PC-9 (cell line): ENCODE measurements at regions not wholly inside any gene's neighbourhood (a gene's known extent, or its start where the extent isn't known, plus 50 kb on each side); places are given as distances from the start of the nearest gene placed in this dataset.

ENCODE experiments used
- BruUV-seq: library from RNA; stranded (reverse); fragments of 400-500 nt; replicated peaks from 2 replicates; lab custom pipeline; 2021; lab: Mats Ljungman, UMichigan
- CTCF ChIA-PET: fragments of 300-600 bp; sonication (Branson Sonifier 250); formaldehyde crosslinking; loops from one replicate; lab custom pipeline; 2022; ENCODE audit warnings: antibody characterized with exemption; lab: Charles Lee
- POLR2A ChIA-PET: fragments of 300-600 bp; sonication (Branson Sonifier 250); formaldehyde crosslinking; loops from one replicate; lab custom pipeline; 2022; ENCODE audit warnings: antibody characterized with exemption; ENCODE audit not compliant: unreplicated experiment; lab: Charles Lee
- DNase-seq, 2 experiments: peaks; one replicate each; pipeline versions ENCODE4 v3.0.0 to v3.0.0-alpha.2; 2015 to 2022; ENCODE audit warnings: mixed read lengths in 1 of 2
- H2AFZ ChIP-seq: fragments of 200-600 bp; sonication (generic); 2 replicates; pipeline ENCODE4 v1.8.1; 2017; ENCODE audit warnings: antibody characterized with exemption
- H3F3A ChIP-seq: fragments of 200-600 bp; sonication (generic); 2 replicates; pipeline ENCODE4 v1.8.1; 2017; ENCODE audit warnings: antibody characterized with exemption, mild to moderate bottlenecking, low read depth; ENCODE audit not compliant: insufficient read depth
- H3K27ac ChIP-seq: fragments of 200-600 bp; sonication (generic); 2 replicates; pipeline ENCODE4 v1.6.1; 2016; ENCODE audit warnings: mixed run types
- H3K27me3 ChIP-seq: fragments of 200-600 bp; sonication (generic); 2 replicates; pipeline ENCODE4 v1.6.1; 2016; ENCODE audit warnings: low read depth, mixed run types; ENCODE audit not compliant: insufficient read depth
- H3K36me3 ChIP-seq: fragments of 200-600 bp; sonication (generic); 2 replicates; pipeline ENCODE4 v1.6.1; 2016; ENCODE audit warnings: low read depth, mixed run types
- H3K4me1 ChIP-seq: fragments of 200-600 bp; sonication (generic); replicated peaks from 2 replicates; pipeline ENCODE4 v1.6.1; 2016; ENCODE audit warnings: mixed run types; ENCODE audit not compliant: insufficient read depth
- H3K4me2 ChIP-seq: fragments of 200-600 bp; sonication (generic); 2 replicates; pipeline ENCODE4 v1.6.1; 2017; ENCODE audit warnings: mixed run types
- H3K4me3 ChIP-seq: fragments of 200-600 bp; sonication (generic); 2 replicates; pipeline ENCODE4 v1.6.1; 2016; ENCODE audit warnings: mixed run types
- H3K79me2 ChIP-seq: fragments of 200-600 bp; sonication (generic); 2 replicates; pipeline ENCODE4 v1.6.1; 2017; ENCODE audit warnings: low read depth, mixed run types
- H3K9me2 ChIP-seq: fragments of 200-600 bp; sonication (generic); 2 replicates; pipeline ENCODE4 v1.8.1; 2017; ENCODE audit warnings: mild to moderate bottlenecking; ENCODE audit not compliant: insufficient read depth
- H3K9me3 ChIP-seq: fragments of 200-600 bp; sonication (generic); 2 replicates; pipeline ENCODE4 v1.8.1; 2016; ENCODE audit warnings: low read depth; ENCODE audit not compliant: insufficient read depth
- H4K20me1 ChIP-seq: fragments of 200-600 bp; sonication (generic); 2 replicates; pipeline ENCODE4 v1.8.1; 2017; ENCODE audit not compliant: insufficient read depth
- CTCF ChIP-seq: fragments of 200-600 bp; sonication (generic); conservative IDR thresholded peaks from 2 replicates; pipeline ENCODE4 v1.6.1; 2017; ENCODE audit warnings: mixed run types, antibody characterized with exemption, mild to moderate bottlenecking, moderate library complexity
- EZH2 ChIP-seq: fragments of 200-600 bp; sonication (generic); IDR thresholded peaks from 2 replicates; pipeline ENCODE4 v1.8.0; 2017; ENCODE audit warnings: antibody characterized with exemption, low read depth
- intact Hi-C: fragments of 100-400 bp; cut with micrococcal nuclease; formaldehyde crosslinking; loops from one replicate; pipeline ENCODE4 v1.10.0; 2022; ENCODE audit not compliant: unreplicated experiment

GRCh38 chr5:82816926-82817325, 260.3 kb downstream of the TMEM167A start:
- H3K27me3 ChIP-seq = no peaks in the 10 kb centered on the region
- intact Hi-C loops = no loop called here
- H3K9me3 ChIP-seq = no peaks in the 10 kb centered on the region
- H3K9me2 ChIP-seq = no peaks in the 10 kb centered on the region
- H3K4me1 ChIP-seq = no peaks in the 10 kb centered on the region
- H2AFZ ChIP-seq = no peak overlapping the region
- no peak overlapping the region for H3K27ac ChIP-seq
- H3F3A ChIP-seq = no peaks in the 10 kb centered on the region
- CTCF ChIA-PET = no interaction called here
- H3K79me2 ChIP-seq = no peaks in the 10 kb centered on the region
- no peak for TF ChIP-seq EZH2
- TF ChIP-seq CTCF = no peak
- H3K4me2 ChIP-seq = no peak overlapping the region
- POLR2A ChIA-PET = no interaction called here
- no peaks in the 10 kb centered on the region for H4K20me1 ChIP-seq
- no TSS peak for BruUV-seq
- no peak for DNase-seq
- H3K4me3 ChIP-seq = no peak overlapping the region
- H3K36me3 ChIP-seq = no peaks in the 10 kb centered on the region

- Histone ChIP-seq H3F3A (no peaks in the 10 kb centered on the region), H3K79me2 (no peaks in the 10 kb centered on the region), H3K9me2 (no peaks in the 10 kb centered on the region), H3K9me3 (no peaks in the 10 kb centered on the region), H3K27ac (no peak overlapping the region), H3K4me1 (no peaks in the 10 kb centered on the region), H3K4me2 (no peak overlapping the region), H3K27me3 (no peaks in the 10 kb centered on the region), H3K36me3 (no peaks in the 10 kb centered on the region), H2AFZ (no peak overlapping the region), H3K4me3 (no peak overlapping the region), H4K20me1 (no peaks in the 10 kb centered on the region)
- ChIA-PET POLR2A (interaction anchor here (0.7 kb wide), 1 partner anchor 1628 kb away, joined by 3 read pairs; no protein-coding TSS in a partner anchor), CTCF (no interaction called here)
- DNase-seq = no peak
- no peak for TF ChIP-seq EZH2
- TF ChIP-seq CTCF = no peak
- no TSS peak for BruUV-seq
- intact Hi-C loops = no loop called here
Measured at GRCh38 chr5:82815871-82816270, 261.3 kb downstream of the TMEM167A start.

GRCh38 chr5:82813861-82814260, 263.3 kb downstream of the TMEM167A start:
- POLR2A ChIA-PET = no interaction called here
- H3K4me3 ChIP-seq = no peak overlapping the region
- no peak for DNase-seq
- CTCF ChIA-PET = no interaction called here
- H4K20me1 ChIP-seq = no peaks in the 10 kb centered on the region
- no peaks in the 10 kb centered on the region for H3K4me1 ChIP-seq
- no peaks in the 10 kb centered on the region for H3F3A ChIP-seq
- H3K9me2 ChIP-seq = no peaks in the 10 kb centered on the region
- no peaks in the 10 kb centered on the region for H3K9me3 ChIP-seq
- TF ChIP-seq CTCF (no peak), EZH2 (no peak)
- no peaks in the 10 kb centered on the region for H3K27me3 ChIP-seq
- no peaks in the 10 kb centered on the region for H3K79me2 ChIP-seq
- H3K4me2 ChIP-seq = no peak overlapping the region
- no peak overlapping the region for H2AFZ ChIP-seq
- BruUV-seq = no TSS peak
- H3K36me3 ChIP-seq = no peaks in the 10 kb centered on the region
- H3K27ac ChIP-seq = no peak overlapping the region
- intact Hi-C loops = no loop called here
